ENCODE measurements at regions not wholly inside any gene's neighbourhood (a gene's known extent, or its start where the extent isn't known, plus 50 kb on each side); places are given as distances from the start of the nearest gene placed in this dataset.
"Not testable (repeated sequence)": the region's sequence is repeated elsewhere in the genome, so short reads cannot be mapped to it uniquely, and the experiment has no call there.

DNA sequence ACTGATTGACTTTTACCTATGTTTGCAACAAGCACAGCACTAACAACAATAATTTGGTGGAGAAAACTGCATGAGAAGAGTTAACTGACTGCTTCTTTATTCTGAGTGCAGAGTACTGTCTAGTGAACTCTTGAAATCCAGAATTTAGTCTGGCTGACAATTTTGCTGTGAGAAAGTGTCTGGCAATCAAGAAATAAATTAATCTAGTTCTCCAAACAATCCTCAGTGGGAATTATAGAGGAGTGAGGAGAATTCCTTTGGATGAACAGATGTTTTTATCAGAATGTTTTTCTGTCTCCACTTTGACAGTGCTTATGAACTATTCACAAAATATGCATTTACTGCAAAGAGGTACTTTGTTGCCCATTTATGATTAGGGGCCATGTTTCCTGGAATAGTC, 694.9 kb upstream of the LRRN3 start:
- no peak for DNase-seq (ENCODE audit: low spot score)

DNA sequence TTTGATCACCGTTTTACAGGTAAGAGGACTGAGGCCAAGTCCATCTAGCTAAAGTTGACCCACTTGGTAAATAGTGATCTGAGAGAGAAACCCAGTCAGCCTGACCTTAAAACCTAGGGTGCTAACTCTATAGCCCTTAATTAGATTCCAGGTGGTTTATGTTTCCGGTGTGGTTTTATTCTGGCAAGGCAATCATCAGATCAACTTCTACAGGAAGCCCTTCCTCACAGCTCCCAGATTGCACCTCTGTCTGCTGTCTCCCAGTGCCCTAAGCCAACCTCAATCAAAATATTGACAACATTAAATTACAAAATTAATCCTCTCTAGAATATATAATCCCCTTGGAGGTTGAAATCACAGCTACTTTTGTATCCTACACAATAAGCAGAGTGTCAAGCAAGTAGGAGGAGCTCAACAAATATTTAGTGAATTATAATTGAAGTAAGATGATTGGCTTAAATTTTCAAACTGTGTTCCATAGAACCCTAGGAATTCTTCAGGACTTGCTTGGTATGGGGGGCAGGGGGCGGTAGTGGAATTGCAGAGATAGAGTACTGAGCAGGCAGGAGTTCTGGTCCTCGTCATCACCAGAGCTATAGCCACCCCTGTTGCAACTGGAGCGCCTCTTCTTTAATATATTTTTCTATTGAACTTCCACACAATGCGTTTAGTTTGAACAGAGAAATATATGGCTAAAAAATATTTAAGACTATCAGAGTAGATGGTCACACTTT, 692.8 kb upstream of the LRRN3 start:
- peak; percentile 21 for DNase-seq (ENCODE audit: low spot score)

DNA sequence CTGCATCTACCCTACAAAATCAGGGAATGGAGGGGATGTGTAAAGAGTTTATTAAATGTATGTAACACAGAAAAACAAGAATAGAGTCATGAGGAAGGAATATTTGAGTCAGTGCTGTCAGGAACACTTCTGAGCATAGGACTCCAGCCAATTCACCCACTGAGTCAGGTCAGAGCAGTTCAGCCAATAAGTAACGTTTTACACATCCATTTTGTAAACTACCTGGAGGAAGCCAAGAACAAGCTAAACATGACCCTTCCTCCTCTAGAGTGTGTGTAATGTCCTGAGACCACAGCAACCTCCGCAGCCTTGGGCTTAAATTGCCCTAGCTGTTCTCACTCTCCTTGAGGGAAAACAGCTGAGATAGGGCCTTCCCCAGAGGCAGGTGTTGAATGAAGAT, 691.5 kb upstream of the LRRN3 start:
- no peak for DNase-seq (ENCODE audit: low spot score)

DNA sequence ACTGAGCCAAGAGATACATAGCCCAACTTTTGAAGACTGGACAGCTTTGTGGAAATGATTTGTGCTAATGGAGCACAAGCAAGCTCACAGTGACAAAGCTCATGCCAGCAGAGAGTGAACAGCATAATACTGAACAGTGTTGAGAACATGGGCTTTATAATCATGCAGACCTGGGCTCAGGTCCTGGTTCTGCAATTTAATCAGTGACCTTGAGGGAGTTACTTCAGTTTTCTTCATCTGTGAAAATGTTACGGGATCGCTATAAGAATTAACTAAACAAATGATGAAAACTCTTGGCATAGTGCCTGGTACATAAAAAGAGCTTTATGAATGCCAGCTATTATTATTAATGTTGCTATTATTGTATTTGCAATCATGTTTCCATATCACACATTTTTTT, 690.5 kb upstream of the LRRN3 start:
- DNase-seq (ENCODE audit: low spot score): no peak

DNA sequence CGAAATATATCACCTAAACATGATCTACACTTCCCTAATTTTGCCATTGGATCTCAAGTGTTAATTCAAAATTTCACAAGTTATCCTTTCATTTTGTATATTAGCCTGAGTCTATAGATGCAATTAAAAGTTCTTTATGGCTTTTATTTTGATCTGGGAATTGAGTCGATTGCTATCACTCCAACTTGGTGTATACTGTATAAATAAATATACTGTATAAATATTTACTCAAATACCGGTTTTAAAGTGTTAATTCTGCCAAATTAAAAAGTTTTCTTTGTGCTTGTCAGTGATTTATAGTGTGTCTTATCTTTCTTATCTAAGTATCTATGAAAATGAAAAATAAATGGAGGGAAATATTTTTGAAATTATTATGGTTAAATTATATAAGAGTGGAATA, 683.7 kb upstream of the LRRN3 start:
- no peak for DNase-seq (ENCODE audit: low spot score)

DNA sequence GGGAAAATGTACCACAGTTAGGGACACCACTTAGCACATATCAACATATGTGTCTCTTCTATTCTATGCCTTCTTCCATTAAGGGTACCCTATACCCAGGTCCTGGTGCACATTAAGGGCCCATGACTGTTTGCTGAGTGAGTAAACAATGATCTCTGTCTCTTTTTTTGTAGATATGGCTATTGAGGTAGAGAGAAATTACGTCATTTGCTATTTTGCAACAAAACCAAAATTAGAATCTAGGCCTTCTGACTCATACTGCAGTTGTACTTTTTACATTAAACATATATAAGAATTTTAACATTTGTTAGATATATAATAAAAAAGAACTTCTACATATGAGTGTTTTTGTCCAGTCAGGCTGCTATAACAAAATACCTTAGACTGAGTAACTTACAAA, 683.2 kb upstream of the LRRN3 start:
- DNase-seq (ENCODE audit: low spot score): no peak

DNA sequence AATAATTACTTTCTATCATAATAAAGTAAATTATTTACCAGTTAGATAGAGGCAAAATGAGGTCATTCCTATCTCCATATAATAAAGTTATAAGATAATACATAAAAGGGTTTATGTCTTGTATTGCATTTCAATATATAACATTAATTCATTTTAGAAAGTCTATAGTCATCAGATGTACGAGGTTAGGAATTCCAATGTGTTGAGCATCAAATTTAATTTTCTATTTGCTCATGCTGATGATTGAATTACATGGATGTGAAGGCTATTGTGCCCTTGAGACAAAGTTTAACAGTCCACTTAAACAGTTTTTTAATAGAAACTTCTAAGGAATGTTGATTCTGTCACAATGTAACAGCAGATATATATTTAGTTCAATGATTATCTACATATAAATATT, 678.3 kb upstream of the LRRN3 start:
- DNase-seq (ENCODE audit: low spot score): no peak

DNA sequence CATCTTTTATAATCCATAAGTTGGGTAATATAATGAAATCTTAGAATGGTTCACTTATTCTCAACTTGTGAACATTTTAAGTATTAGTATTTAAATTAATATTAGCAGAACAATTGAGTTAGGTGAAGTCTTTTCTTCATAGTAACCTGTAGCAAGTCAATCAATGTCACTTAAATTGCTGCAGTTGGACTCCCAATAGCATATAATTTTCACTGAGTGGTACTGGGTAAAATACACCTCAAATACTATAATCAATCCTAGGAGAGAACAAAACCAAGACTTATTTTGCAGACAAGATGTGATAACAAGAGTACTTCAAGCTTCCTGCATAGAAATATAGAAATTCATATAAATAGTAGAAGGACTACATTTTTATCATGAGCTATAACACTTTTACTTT, 677.9 kb upstream of the LRRN3 start:
- DNase-seq (ENCODE audit: low spot score): no peak

DNA sequence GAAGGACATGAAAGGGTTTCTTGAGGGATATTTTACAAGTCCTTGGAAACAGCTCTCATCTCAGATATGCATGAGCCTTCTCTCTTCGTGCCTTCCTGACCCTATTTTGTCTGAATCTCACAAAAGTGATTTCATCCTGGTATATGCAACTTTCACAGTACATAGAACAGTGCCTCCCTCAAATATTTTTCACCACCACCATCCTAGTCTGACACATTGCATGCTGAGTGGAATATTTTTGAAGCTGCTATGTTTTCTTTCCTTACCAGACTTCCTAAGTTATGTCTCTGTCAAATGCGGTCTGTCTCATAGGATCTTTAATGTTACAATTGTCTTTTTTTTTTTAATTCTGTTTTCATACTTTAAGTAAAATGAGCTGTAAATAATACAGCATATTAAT, 673.3 kb upstream of the LRRN3 start:
- DNase-seq (ENCODE audit: low spot score): no peak

DNA sequence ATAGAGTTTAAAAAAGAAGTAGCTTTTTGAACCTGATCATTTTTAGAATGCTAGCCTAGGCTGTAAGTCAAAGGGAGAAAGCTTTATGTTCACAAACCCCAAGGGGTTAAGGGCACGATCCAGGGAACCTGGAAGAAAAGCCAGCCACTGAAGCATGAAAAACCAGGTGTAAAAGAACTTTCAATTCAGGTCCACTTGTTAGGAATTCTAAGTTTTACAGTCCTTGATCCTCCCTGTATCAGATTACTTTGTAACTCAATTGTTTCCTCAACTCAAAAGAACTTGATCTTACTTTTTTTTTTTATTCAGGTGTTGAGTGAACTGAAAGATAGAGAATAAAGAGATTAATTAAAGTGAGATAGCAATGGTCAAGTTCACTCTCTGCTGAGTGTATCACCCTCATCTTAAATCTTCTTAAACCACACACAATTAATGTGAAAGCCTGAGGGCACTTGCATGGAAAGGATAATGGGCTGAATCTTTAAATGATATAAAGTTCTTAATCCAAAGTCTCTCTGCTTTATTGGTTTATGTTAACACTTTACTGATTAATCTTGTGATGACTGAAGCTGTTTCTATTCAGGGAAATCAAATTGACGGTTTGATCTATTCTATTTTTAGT, 672.2 kb upstream of the LRRN3 start:
- DNase-seq (ENCODE audit: low spot score): no peak

DNA sequence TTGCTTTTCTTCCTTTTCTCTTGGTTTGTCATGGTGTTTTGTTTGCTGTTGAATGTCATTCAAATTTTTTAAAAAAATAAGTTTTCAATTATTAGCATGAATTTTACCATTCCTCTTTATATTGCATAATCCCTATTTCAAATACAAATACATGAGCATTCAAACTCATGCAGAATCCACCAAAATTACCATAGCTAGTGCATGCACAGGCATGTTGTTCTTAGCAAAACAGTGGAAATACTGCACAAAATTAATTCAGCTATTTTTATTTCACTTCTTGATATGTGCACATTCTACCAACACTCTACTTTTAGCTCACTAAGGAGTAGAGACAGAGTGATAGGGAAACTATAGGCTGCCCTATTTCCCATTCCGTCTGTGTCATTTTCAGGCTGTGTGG, 670.1 kb upstream of the LRRN3 start:
- DNase-seq (ENCODE audit: low spot score): no peak

DNA sequence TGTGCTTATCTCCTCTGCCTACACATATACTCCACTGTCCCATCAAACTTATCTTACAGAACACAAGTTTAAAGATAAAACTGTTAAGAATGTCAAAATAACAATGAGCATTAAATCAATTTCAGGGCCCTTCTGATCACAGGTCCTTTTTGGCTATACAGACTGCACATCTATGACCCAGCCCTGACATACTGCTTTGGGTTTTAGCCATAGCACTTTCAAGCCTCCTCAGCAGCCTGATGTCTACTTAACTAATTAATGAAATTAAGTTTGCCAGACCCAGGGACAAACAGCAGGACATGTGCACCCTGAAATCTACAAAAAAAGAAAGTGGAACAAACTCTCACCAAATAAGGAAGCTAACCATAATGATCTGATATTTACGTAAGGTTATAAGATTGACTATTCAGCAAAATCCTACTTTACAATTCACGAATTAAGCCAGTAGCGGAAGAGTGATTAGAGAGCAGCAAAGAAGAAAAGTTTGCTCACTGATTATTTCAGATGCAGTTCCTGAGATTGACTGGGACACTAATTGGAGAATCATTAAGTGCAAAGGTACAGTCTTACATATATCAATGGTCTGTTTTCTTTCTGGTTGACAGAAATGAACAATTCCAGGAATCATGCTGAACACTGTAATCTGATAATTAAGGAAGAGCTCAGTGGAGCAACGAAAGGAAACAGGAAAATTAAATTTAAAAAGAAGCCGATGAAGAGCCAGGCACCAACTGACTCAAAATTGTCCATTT, 669.3 kb upstream of the LRRN3 start:
- no peak for DNase-seq (ENCODE audit: low spot score)

DNA sequence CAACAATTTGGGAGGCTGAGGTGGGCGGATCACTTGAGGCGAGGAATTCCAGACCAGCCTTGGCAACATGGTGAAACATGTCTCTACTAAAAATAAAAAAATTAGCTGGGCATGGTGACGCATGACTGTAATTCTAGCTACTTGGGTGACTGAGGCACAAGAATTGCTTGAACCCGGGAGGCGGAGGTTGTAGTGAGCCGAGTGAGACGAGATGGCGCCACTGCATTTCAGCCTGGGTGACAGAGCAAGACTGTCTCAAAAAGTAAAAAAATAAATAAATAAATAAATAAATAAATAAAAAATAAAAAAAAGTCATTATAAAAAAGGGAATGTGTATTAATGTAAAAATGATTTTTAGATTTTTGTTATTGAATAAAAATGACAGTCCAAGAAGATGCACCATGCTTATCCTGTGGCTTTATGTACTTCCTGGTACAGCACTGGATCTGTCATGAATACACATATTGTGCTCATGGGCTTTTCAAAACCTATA, 658.8 kb upstream of the LRRN3 start:
- no peak for DNase-seq (ENCODE audit: low spot score)

DNA sequence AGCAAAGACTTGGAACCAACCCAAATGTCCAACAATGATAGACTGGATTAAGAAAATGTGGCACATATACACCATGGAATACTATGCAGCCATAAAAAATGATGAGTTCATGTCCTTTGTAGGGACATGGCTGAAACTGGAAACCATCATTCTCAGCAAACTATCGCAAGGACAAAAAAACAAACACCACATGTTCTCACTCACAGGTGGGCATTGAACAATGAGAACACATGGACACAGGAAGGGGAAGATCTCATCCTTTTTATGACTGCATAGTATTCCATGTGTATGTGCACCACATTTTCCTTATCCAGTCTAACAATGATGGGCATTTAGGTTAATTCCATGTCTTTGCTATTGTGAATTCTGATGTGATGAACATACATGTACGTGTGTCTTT, 652.0 kb upstream of the LRRN3 start:
- DNase-seq (ENCODE audit: low spot score): not testable (repeated sequence)

DNA sequence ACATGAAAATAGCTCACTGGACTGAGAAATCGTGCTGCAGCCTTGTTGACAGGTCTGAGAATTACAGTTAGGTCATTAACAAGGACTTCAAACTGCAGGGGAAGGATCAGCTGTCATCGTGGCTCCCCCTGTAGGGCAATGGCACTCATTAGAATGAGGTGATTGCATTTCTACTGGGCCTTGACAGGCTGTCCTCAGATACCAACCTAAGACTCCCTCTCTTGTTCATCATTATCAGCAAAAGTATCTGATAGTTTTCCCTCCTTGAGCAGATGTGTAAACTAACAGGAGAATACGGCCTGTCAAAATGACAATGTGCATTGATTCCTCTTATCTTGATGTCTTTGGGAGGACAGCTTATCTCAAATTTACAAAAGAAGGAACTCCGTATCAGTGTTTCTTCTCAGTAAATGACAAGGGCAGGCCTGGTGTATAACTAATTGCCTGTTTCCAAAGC, 648.5 kb upstream of the LRRN3 start:
- peak; percentile 68 for DNase-seq (ENCODE audit: low spot score)

DNA sequence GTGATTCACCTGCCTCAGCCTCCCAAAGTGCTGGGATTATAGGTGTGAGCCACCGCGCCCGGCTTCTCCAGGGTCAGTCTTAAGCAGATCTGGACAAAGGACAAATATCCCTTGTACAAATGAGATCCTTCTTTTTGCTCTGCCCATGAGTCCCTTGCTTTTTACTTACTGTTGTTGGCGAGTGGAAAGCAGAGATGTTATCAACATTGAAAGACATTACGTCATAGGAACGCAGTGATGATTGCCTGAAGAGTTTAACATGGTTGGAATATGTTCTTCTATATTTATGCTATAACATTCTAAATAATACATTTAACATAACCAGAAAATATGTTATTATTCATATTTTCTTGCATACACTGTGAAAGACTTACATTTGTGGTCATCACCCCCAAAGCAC, 644.3 kb upstream of the LRRN3 start:
- DNase-seq (ENCODE audit: low spot score): no peak

DNA sequence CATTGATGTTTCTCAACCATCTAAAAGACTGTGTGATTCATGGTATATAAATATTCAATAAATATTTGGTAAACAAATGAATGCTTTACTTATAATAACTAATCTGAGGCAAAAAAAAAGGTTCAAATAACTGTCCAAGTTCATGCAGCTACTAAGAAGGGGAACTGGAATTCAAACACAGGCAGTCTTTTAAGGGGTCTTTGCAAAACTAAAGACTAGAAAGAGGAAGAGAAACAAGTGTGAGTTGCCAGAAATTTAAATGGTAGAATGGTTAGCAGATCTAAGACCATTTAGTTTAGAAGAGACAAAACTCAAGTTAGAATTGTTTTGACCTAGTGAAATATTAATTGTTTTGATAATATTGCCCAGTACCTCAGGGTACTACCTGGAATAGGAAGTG, 642.0 kb upstream of the LRRN3 start:
- DNase-seq (ENCODE audit: low spot score): no peak

DNA sequence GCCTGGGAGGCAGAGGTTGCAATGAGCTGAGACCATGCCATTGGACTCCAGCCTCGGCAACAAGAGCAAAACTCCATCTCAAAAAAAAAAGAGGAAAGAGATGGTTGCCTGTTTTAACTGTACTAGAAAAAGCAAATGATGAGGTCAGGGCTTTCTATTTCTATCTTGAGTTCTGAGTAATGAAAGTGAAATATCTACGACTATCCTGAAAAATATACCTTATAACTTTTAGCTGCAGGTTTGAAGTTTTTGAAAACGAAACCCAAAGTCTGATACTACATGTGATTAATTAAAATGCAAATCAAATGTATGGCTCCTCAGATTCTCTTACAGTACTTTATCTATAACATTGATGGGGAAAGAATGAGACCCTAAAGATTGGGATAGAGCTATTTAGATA, 636.2 kb upstream of the LRRN3 start:
- DNase-seq (ENCODE audit: low spot score): no peak

DNA sequence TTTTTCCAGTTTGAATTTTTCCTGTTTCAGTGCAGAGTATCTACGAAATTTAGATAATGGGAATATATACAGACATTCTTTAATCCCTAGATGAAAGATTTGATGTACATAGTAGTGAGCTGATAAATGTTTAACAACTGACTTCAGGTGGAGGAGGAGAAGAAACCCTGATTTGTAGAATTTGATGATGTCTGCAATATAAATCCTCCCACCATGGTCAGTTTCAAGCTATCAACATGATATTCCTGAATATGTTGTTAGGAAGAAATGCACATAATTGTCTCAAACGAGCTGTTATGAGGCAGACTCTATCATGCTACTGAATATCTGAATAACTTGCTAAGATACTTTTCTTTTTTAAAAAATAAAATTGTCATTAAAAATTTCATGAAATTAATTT, 629.3 kb upstream of the LRRN3 start:
- no peak for DNase-seq (ENCODE audit: low spot score)

DNA sequence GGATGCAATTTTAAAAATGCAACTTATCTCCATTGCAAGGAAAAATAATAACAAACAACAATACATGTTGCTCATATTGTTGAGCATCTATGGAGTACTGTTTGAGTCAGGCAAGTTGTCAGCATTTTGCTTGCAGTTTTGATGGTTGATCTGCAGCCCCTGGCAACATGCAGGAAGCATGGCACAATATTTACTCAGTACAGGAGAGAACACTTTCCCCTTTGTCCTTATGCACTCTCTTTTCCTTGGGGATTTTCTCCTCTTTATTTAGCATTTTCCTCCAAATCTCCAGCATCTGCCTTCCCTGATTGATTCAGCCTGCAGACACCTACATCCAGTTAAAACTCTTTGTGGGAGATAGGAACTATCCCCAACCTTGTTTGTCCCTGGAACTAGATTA, 620.5 kb upstream of the LRRN3 start:
- DNase-seq (ENCODE audit: low spot score): no peak

DNA sequence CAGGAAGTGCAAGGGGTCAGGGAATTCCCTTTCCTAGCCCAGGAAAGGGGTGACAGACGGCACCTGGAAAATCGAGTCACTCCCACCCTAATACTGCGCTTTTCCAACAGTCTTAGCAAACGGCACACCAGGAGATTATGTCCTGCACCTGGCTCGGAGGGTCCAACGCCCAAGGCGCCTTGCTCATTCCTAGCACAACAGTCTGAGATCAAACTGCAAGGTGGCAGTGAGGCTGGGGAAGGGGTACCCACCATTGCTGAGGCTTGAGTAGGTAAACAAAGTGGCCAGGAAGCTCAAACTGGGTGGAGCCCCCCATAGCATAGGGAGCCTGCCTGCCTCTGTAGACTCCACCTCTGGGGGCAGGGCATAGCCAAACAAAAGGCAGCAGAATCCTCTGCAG, 618.5 kb upstream of the LRRN3 start:
- DNase-seq (ENCODE audit: low spot score): not testable (repeated sequence)

DNA sequence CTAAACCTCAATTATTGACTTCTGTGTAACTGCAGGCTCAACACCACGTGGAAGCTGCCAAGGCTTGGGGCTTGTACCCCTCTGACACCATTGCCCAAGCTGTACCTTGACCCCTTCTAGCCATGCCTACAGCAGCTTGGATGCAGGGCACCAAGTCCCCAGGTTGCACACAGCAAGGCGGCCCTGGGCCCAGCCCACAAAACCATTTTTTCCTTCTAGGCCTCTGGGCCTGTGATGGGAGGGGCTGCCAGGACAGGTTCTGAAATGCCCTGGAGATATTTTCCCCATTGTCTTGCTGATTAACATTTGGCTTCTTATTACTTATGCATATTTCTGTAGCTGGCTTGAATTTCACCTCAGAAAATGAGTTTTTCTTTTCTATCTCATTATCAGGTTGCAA, 610.0 kb upstream of the LRRN3 start:
- DNase-seq (ENCODE audit: low spot score): no peak

DNA sequence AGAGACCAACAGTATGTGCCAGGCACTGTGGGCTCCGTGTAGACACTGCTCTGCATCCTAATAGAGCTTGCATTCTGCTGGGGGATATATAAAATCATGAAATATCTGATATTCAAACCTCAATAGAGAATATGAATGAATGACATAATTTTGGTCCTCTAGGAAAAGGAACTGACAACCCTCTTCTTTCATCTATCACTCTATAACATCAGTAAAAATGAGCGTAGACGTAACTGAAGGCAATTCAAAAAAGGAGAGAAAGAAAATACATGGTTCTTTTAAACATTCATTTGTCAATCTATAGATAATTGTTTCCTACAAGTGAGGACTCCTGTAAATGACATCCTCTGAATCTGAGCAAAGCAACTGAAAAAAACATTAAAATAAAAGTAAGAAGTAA, 607.4 kb upstream of the LRRN3 start:
- DNase-seq (ENCODE audit: low spot score): no peak
